ENCODE measurements at regions not wholly inside any gene's neighbourhood (a gene's known extent, or its start where the extent isn't known, plus 50 kb on each side); places are given as distances from the start of the nearest gene placed in this dataset.

GRCh38 chr3:74353039-74353438 is 261.4 kb downstream of the CNTN3 start:
- peak; percentile 15 for TF ChIP-seq CTCF (IDR thresholded peaks at IDR 0.05; ENCODE audit: insufficient read depth, low read length)
- no peak for DNase-seq (ENCODE audit: low read depth)
- H3K4me3 ChIP-seq (ENCODE audit: low read depth, low read length): no peak overlapping the region

- no peak overlapping the region for H3K4me3 ChIP-seq (ENCODE audit: low read depth, low read length)
- DNase-seq (ENCODE audit: low read depth): no peak
- no peak for TF ChIP-seq CTCF (IDR thresholded peaks at IDR 0.05; ENCODE audit: insufficient read depth, low read length)
Measured at GRCh38 chr3:74352166-74352565, 262.3 kb downstream of the CNTN3 start.

GRCh38 chr3:74351213-74351612 is 263.2 kb downstream of the CNTN3 start:
- DNase-seq (ENCODE audit: low read depth): no peak
- TF ChIP-seq CTCF (IDR thresholded peaks at IDR 0.05; ENCODE audit: insufficient read depth, low read length): no peak
- H3K4me3 ChIP-seq (ENCODE audit: low read depth, low read length): no peak overlapping the region

- no peak for TF ChIP-seq CTCF (IDR thresholded peaks at IDR 0.05; ENCODE audit: insufficient read depth, low read length)
- H3K4me3 ChIP-seq (ENCODE audit: low read depth, low read length): no peak overlapping the region
- no peak for DNase-seq (ENCODE audit: low read depth)
Measured at GRCh38 chr3:74349015-74349414, 265.4 kb downstream of the CNTN3 start.

- TF ChIP-seq CTCF (IDR thresholded peaks at IDR 0.05; ENCODE audit: insufficient read depth, low read length): no peak
- no peak overlapping the region for H3K4me3 ChIP-seq (ENCODE audit: low read depth, low read length)
- no peak for DNase-seq (ENCODE audit: low read depth)
Measured at GRCh38 chr3:74347563-74348268, 266.7 kb downstream of the CNTN3 start.

- no peak for DNase-seq (ENCODE audit: low read depth)
- no peak for TF ChIP-seq CTCF (IDR thresholded peaks at IDR 0.05; ENCODE audit: insufficient read depth, low read length)
Measured at GRCh38 chr3:74346896-74347295, 267.6 kb downstream of the CNTN3 start.

GRCh38 chr3:74345701-74346100 is 268.8 kb downstream of the CNTN3 start:
- no peak for TF ChIP-seq CTCF (IDR thresholded peaks at IDR 0.05; ENCODE audit: insufficient read depth, low read length)
- DNase-seq (ENCODE audit: low read depth): no peak

More at GRCh38 chr3:74346896-74347295, 267.6 kb downstream of the CNTN3 start:
- H3K4me3 ChIP-seq (ENCODE audit: low read depth, low read length): no peak overlapping the region

More at GRCh38 chr3:74345701-74346100, 268.8 kb downstream of the CNTN3 start:
- no peak overlapping the region for H3K4me3 ChIP-seq (ENCODE audit: low read depth, low read length)
